Fibroblast of mammary gland (primary cell): ENCODE measurements at regions not wholly inside any gene's neighbourhood (a gene's known extent, or its start where the extent isn't known, plus 50 kb on each side); places are given as distances from the start of the nearest gene placed in this dataset.

Experiments used
- DNase-seq: peaks from one replicate; pipeline ENCODE4 v3.0.0-alpha.2; 2010; ENCODE audit warnings: low read depth
- H3K4me3 ChIP-seq: 2 replicates; pipeline ENCODE4 v1.5.1; 2011; ENCODE audit warnings: low read depth, mild to moderate bottlenecking, low read length, moderate library complexity; ENCODE audit not compliant: control insufficient read depth
- CTCF ChIP-seq: conservative IDR thresholded peaks from 2 replicates; pipeline ENCODE4 v1.5.1; 2011; ENCODE audit warnings: low read depth, low read length, inconsistent platforms; ENCODE audit not compliant: control insufficient read depth, insufficient read depth

GRCh38 chr1:188240772-188241406, 1412.1 kb downstream of the PLA2G4A start:
- TF ChIP-seq CTCF: no peak
- H3K4me3 ChIP-seq: no peak overlapping the region
- DNase-seq: no peak

- DNase-seq: no peak
- no peak for TF ChIP-seq CTCF
- H3K4me3 ChIP-seq: no peak overlapping the region
These were observed 1412.9 kb downstream of the PLA2G4A start for GRCh38 chr1:188241629-188242028.

GRCh38 chr1:188243456-188243855, 1414.7 kb downstream of the PLA2G4A start:
- no peak for TF ChIP-seq CTCF
- no peak for DNase-seq
- no peak overlapping the region for H3K4me3 ChIP-seq

GRCh38 chr1:188244681-188245080, 1415.9 kb downstream of the PLA2G4A start:
- no peak overlapping the region for H3K4me3 ChIP-seq
- DNase-seq: no peak
- TF ChIP-seq CTCF: no peak

GRCh38 chr1:188247255-188247654, 1418.5 kb downstream of the PLA2G4A start:
- no peak overlapping the region for H3K4me3 ChIP-seq
- no peak for TF ChIP-seq CTCF
- DNase-seq: no peak

GRCh38 chr1:188249811-188250210, 1421.1 kb downstream of the PLA2G4A start:
- no peak for DNase-seq
- H3K4me3 ChIP-seq: no peak overlapping the region
- TF ChIP-seq CTCF: no peak

GRCh38 chr1:188251036-188251435, 1422.3 kb downstream of the PLA2G4A start:
- no peak for DNase-seq
- no peak for TF ChIP-seq CTCF

More at GRCh38 chr1:188251036-188251435, 1422.3 kb downstream of the PLA2G4A start:
- H3K4me3 ChIP-seq: no peak overlapping the region
